ENCODE measurements at regions not wholly inside any gene's neighbourhood (a gene's known extent, or its start where the extent isn't known, plus 50 kb on each side); places are given as distances from the start of the nearest gene placed in this dataset.

- H4K20me1 ChIP-seq (ENCODE audit: insufficient read depth), result no peaks in the 10 kb centered on the region
- H3K9me2 ChIP-seq (ENCODE audit: insufficient read depth), result no peaks in the 10 kb centered on the region
- H3K4me3 ChIP-seq, result no peak overlapping the region
- TF ChIP-seq EZH2 (IDR thresholded peaks at IDR 0.05; ENCODE audit: insufficient read depth, poor library complexity, severe bottlenecking) (no peak), EZH2phosphoT487 (IDR thresholded peaks at IDR 0.05; ENCODE audit: insufficient read depth, low read depth) (no peak)
- peaks cover 15% of the 10 kb centered on the region for H3K4me1 ChIP-seq (ENCODE audit: insufficient read depth)
- in situ Hi-C loops (cut with MboI), result no loop called here
- H3F3A ChIP-seq (ENCODE audit: insufficient read depth), result peaks cover 7% of the 10 kb centered on the region
- no peak overlapping the region for H3K9ac ChIP-seq
- H3K27me3 ChIP-seq (replicated peaks; ENCODE audit: insufficient read depth), result no peaks in the 10 kb centered on the region
- H2AFZ ChIP-seq, result no peak overlapping the region
- H3K4me2 ChIP-seq (ENCODE audit: unreplicated experiment), result no peak overlapping the region
- no peaks in the 10 kb centered on the region for H3K9me3 ChIP-seq (ENCODE audit: low read depth)
- H3K79me2 ChIP-seq (ENCODE audit: insufficient read depth), result no peaks in the 10 kb centered on the region
- 84% methylated on average over 5 of the region's 5 CpGs for WGBS, 2 experiments (ENCODE audit: low coverage in 1 of 2, low lambda C conversion rate in 2 of 2, missing lambda C conversion rate in 2 of 2)
- DNase-seq, result peak; percentile 42
- no peaks in the 10 kb centered on the region for H3K36me3 ChIP-seq (ENCODE audit: low read depth)
- no peak overlapping the region for H3K27ac ChIP-seq
These were observed 122.8 kb upstream of the COL5A2 start for GRCh38 chr2:189302274-189302948.

DNA sequence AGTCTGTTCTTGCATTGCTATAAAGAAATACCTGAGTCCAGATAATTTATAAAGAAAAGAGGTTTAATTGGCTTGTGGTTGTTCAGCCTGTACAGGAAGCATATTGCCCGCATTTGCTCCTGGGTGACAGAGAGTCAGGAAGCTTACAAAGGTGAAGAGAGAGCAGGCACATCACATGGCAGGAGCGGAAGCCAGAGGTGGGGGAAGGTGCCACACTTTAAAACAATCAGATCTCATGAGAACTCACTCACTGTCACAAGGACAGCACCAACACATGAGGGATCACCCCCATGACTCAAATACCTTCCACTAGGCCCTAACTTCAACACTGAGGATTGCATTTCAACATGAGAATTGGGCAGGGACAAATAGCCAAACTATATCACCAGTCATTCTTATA lies 124.8 kb upstream of the COL5A2 start:
- Histone ChIP-seq H3K27ac (no peak overlapping the region), H3K9me2 (ENCODE audit: insufficient read depth) (no peaks in the 10 kb centered on the region), H3K4me2 (ENCODE audit: unreplicated experiment) (no peak overlapping the region), H3K36me3 (ENCODE audit: low read depth) (no peaks in the 10 kb centered on the region), H3K79me2 (ENCODE audit: insufficient read depth) (no peaks in the 10 kb centered on the region), H3K27me3 (replicated peaks; ENCODE audit: insufficient read depth) (no peaks in the 10 kb centered on the region), H3F3A (ENCODE audit: insufficient read depth) (peaks cover 7% of the 10 kb centered on the region), H3K9me3 (ENCODE audit: low read depth) (no peaks in the 10 kb centered on the region), H2AFZ (no peak overlapping the region), H4K20me1 (ENCODE audit: insufficient read depth) (no peaks in the 10 kb centered on the region), H3K4me1 (ENCODE audit: insufficient read depth) (no peaks in the 10 kb centered on the region), H3K9ac (no peak overlapping the region), H3K4me3 (no peak overlapping the region)
- TF ChIP-seq EZH2phosphoT487 (IDR thresholded peaks at IDR 0.05; ENCODE audit: insufficient read depth, low read depth) (no peak), EZH2 (IDR thresholded peaks at IDR 0.05; ENCODE audit: insufficient read depth, poor library complexity, severe bottlenecking) (no peak)
- WGBS, 2 experiments (ENCODE audit: low coverage in 1 of 2, low lambda C conversion rate in 2 of 2, missing lambda C conversion rate in 2 of 2), result 97 to 100% methylated on average over 2 of the region's 2 CpGs
- in situ Hi-C loops (cut with MboI), result no loop called here
- no peak for DNase-seq

DNA sequence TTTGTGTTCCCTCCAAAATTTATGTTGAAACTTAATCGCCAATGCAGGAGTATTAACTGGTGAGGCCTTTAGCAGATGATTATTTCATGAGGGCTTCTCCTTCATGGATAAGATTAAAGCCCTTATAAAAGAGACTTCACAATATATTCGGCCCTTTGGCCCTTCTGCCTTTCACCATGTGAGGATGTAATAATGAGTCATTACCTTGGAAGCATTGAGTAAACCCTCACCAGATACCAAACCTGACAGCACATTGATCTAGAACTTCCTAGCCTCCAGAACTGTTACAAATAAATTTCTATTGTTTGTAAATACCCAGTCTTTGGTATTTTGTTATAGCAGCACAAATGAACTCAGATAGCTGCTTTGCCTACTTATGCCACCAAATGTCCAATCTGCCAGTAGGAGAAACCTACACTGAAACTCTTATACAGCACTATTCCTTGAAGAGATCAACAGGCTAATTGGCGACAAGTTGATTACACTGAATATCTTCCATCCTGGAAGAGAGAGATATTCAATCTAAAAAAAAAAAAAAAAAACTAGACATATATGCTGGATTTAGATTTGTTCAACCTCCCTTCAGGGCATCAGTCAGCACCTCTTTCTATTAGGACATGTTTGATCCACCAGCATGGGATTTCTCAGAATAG lies 125.9 kb upstream of the COL5A2 start:
- no peak overlapping the region for H3K4me2 ChIP-seq (ENCODE audit: unreplicated experiment)
- in situ Hi-C loops (cut with MboI), result no loop called here
- H3K9ac ChIP-seq, result no peak overlapping the region
- H3K4me3 ChIP-seq, result no peak overlapping the region
- no peaks in the 10 kb centered on the region for H3K79me2 ChIP-seq (ENCODE audit: insufficient read depth)
- no peaks in the 10 kb centered on the region for H4K20me1 ChIP-seq (ENCODE audit: insufficient read depth)
- no peaks in the 10 kb centered on the region for H3K9me3 ChIP-seq (ENCODE audit: low read depth)
- H3K27ac ChIP-seq, result no peak overlapping the region
- no peaks in the 10 kb centered on the region for H3K4me1 ChIP-seq (ENCODE audit: insufficient read depth)
- H3K36me3 ChIP-seq (ENCODE audit: low read depth), result no peaks in the 10 kb centered on the region
- TF ChIP-seq EZH2 (IDR thresholded peaks at IDR 0.05; ENCODE audit: insufficient read depth, poor library complexity, severe bottlenecking), result no peak
- TF ChIP-seq EZH2phosphoT487 (IDR thresholded peaks at IDR 0.05; ENCODE audit: insufficient read depth, low read depth), result no peak
- H3K27me3 ChIP-seq (replicated peaks; ENCODE audit: insufficient read depth), result no peaks in the 10 kb centered on the region
- H3F3A ChIP-seq (ENCODE audit: insufficient read depth), result peaks cover 7% of the 10 kb centered on the region
- WGBS, 2 experiments (ENCODE audit: low coverage in 1 of 2, low lambda C conversion rate in 2 of 2, missing lambda C conversion rate in 2 of 2), result 50 to 57% methylated on average over 3 of the region's 3 CpGs
- no peak overlapping the region for H2AFZ ChIP-seq
- peak; percentile 61 for DNase-seq
- H3K9me2 ChIP-seq (ENCODE audit: insufficient read depth), result no peaks in the 10 kb centered on the region

GRCh38 chr2:189306525-189306924 lies 127.0 kb upstream of the COL5A2 start:
- no peak overlapping the region for H3K9ac ChIP-seq
- H3K27ac ChIP-seq, result no peak overlapping the region
- in situ Hi-C loops (cut with MboI), result no loop called here
- peaks cover 7% of the 10 kb centered on the region for H3F3A ChIP-seq (ENCODE audit: insufficient read depth)
- H3K36me3 ChIP-seq (ENCODE audit: low read depth), result no peaks in the 10 kb centered on the region
- H3K4me1 ChIP-seq (ENCODE audit: insufficient read depth), result no peaks in the 10 kb centered on the region
- H2AFZ ChIP-seq, result no peak overlapping the region
- DNase-seq, result no peak
- no peaks in the 10 kb centered on the region for H3K9me2 ChIP-seq (ENCODE audit: insufficient read depth)
- H3K4me3 ChIP-seq, result no peak overlapping the region
- no peak for TF ChIP-seq EZH2 (IDR thresholded peaks at IDR 0.05; ENCODE audit: insufficient read depth, poor library complexity, severe bottlenecking)
- TF ChIP-seq EZH2phosphoT487 (IDR thresholded peaks at IDR 0.05; ENCODE audit: insufficient read depth, low read depth), result no peak
- no peaks in the 10 kb centered on the region for H4K20me1 ChIP-seq (ENCODE audit: insufficient read depth)
- no peak overlapping the region for H3K4me2 ChIP-seq (ENCODE audit: unreplicated experiment)
- WGBS, 2 experiments (ENCODE audit: low coverage in 1 of 2, low lambda C conversion rate in 2 of 2, missing lambda C conversion rate in 2 of 2), result 98 to 100% methylated on average over 2 of the region's 2 CpGs
- no peaks in the 10 kb centered on the region for H3K79me2 ChIP-seq (ENCODE audit: insufficient read depth)
- no peaks in the 10 kb centered on the region for H3K27me3 ChIP-seq (replicated peaks; ENCODE audit: insufficient read depth)
- H3K9me3 ChIP-seq (ENCODE audit: low read depth), result no peaks in the 10 kb centered on the region

All from GM23248 (cell line).